ENCODE measurements at regions not wholly inside any gene's neighbourhood (a gene's known extent, or its start where the extent isn't known, plus 50 kb on each side); places are given as distances from the start of the nearest gene placed in this dataset.

DNA sequence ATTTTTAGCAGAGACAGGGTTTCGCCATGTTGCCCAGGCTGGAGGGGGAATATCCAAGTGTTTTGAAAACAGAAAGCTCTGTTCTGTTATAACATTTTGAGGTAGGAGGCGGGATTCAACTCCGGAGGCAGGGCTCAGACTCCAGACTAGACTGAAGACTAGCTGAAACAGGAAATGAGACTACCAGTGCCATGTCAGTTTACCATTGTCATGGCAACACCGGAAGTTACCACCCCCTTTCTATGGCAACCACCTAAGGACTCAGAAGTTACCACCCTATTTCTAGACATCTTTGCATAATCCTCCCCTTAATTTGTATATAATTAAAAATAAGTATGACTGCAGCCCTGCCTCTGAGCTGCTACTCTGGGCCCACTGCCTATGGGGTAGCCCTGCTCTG lies 1069.1 kb upstream of the AUTS2 start:
- H3K4me1 ChIP-seq = no peaks in the 10 kb centered on the region
- peaks cover 0 to 7% (median 0%) of the 10 kb centered on the region in 12 donors for H3K9me3 ChIP-seq
- H3K27ac ChIP-seq = no peak overlapping the region
- ATAC-seq = no peak
- H3K36me3 ChIP-seq = no peaks in the 10 kb centered on the region
- WGBS, 4 donors = 82 to 91% (median 88%) methylated on average over 4 of the region's 4 CpGs
- no peak overlapping the region for H3K4me3 ChIP-seq
- no peak for TF ChIP-seq POLR2A (IDR thresholded peaks at IDR 0.05)
- TF ChIP-seq, protein P1, sequence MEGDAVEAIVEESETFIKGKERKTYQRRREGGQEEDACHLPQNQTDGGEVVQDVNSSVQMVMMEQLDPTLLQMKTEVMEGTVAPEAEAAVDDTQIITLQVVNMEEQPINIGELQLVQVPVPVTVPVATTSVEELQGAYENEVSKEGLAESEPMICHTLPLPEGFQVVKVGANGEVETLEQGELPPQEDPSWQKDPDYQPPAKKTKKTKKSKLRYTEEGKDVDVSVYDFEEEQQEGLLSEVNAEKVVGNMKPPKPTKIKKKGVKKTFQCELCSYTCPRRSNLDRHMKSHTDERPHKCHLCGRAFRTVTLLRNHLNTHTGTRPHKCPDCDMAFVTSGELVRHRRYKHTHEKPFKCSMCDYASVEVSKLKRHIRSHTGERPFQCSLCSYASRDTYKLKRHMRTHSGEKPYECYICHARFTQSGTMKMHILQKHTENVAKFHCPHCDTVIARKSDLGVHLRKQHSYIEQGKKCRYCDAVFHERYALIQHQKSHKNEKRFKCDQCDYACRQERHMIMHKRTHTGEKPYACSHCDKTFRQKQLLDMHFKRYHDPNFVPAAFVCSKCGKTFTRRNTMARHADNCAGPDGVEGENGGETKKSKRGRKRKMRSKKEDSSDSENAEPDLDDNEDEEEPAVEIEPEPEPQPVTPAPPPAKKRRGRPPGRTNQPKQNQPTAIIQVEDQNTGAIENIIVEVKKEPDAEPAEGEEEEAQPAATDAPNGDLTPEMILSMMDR (IDR thresholded peaks at IDR 0.05) = no peak
- intact Hi-C loops (cut with DNase I) = no loop called here
- no peaks in the 10 kb centered on the region for H3K27me3 ChIP-seq
- no peak for DNase-seq

DNA sequence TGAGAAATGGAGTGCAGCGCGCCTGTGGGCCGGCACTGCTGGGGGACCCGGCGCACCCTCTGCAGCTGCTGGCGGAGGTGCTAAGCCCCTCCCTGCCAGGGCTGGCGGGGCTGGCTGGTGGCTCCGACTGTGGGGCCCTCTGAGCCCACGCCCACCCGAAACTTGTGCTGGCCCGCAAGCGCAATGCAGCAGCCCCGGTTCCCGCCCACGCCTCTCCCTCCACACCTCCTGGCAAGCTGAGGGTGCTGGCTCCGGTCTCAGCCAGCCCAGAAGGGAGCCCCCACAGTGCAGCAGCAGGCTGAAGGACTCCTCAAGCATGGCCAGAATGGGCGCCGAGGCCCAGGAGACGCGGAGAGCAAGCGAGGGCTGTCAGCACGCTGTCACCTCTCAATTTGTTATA lies 1063.0 kb upstream of the AUTS2 start:
- Histone ChIP-seq H3K4me1 (no peaks in the 10 kb centered on the region), H3K27me3 (peaks cover 0 to 6% (median 0%) of the 10 kb centered on the region in 9 donors), H3K4me3 (no peak overlapping the region), H3K27ac (no peak overlapping the region), H3K9me3 (no peaks in the 10 kb centered on the region), H3K36me3 (no peaks in the 10 kb centered on the region)
- intact Hi-C loops (cut with DNase I) = no loop called here
- DNase-seq (no peak), ATAC-seq (no peak)
- 85 to 93% (median 90%) methylated on average over 7 to 22 of the region's 22 CpGs for WGBS, 4 donors
- TF ChIP-seq, protein P1 (IDR thresholded peaks at IDR 0.05) = no peak
- TF ChIP-seq POLR2A (IDR thresholded peaks at IDR 0.05) = no peak

DNA sequence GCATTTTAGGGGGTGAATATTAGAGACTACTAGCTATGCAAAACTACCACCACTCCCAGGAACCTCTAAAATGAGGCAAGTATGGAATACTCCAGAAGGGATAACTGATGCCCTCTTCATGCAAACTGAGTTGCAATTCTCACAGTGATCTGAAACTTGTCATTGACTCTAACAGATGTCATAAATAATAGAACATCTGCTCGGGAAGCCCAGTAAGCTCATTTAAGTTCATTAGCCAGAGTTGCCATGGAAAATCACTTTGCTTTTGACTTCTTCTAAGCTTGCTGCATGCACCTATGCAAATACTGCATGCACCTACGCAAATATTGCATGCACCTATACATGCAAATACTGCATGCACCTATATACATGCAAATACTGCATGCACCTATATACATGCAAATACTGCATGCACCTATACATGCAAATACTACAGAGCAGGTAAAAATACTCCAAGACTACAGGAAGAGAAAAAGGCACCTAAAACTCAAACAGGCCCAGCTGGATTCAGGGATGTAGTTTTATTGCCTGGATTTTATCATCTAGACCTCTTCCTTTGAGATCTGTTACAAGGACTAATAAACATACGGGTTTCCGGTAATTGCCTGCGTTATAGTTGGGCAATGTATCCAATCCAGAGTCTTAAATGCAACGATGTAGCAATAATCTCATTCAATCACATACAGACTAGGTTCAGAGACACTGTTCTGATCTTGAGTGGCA lies 1061.1 kb upstream of the AUTS2 start:
- H3K9me3 ChIP-seq = peaks cover 0 to 6% (median 0%) of the 10 kb centered on the region in 12 donors
- peaks cover 0 to 14% (median 0%) of the 10 kb centered on the region in 9 donors for H3K27me3 ChIP-seq
- intact Hi-C loops (cut with DNase I) = no loop called here
- ATAC-seq (no peak), DNase-seq (no peak)
- TF ChIP-seq, protein P1 (IDR thresholded peaks at IDR 0.05) = no peak
- TF ChIP-seq POLR2A (IDR thresholded peaks at IDR 0.05) = no peak
- H3K4me1 ChIP-seq = no peaks in the 10 kb centered on the region
- 76 to 87% (median 82%) methylated on average over 6 of the region's 6 CpGs for WGBS, 4 donors
- H3K27ac ChIP-seq = no peak overlapping the region
- no peaks in the 10 kb centered on the region for H3K36me3 ChIP-seq
- H3K4me3 ChIP-seq = no peak overlapping the region

DNA sequence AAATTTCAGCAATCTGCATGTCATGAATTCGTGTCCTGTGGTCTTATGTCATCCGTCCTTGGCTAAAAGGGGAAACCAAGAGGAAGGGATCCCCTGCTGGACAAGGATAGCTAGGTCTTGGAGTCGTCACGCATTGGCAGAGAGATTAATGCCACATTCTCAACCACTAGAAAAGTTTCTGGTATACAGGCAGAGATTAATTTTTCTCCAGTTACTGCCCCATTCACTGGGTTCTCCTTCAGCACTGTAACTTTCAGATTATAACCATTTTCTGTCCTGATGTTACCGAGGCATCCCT lies 1060.6 kb upstream of the AUTS2 start:
- Histone ChIP-seq H3K27ac (no peak overlapping the region), H3K4me1 (no peaks in the 10 kb centered on the region), H3K27me3 (peaks cover 0 to 14% (median 0%) of the 10 kb centered on the region in 9 donors), H3K36me3 (no peaks in the 10 kb centered on the region), H3K4me3 (no peak overlapping the region), H3K9me3 (peaks cover 0 to 6% (median 0%) of the 10 kb centered on the region in 12 donors)
- intact Hi-C loops (cut with DNase I) = no loop called here
- 49 to 71% (median 69%) methylated on average over 5 of the region's 5 CpGs for WGBS, 4 donors
- DNase-seq (no peak), ATAC-seq (no peak)
- TF ChIP-seq POLR2A (IDR thresholded peaks at IDR 0.05) = no peak
- TF ChIP-seq, protein P1 (IDR thresholded peaks at IDR 0.05) = no peak
